Testis (tissue), 2 donors: ENCODE measurements at regions not wholly inside any gene's neighbourhood (a gene's known extent, or its start where the extent isn't known, plus 50 kb on each side); places are given as distances from the start of the nearest gene placed in this dataset.

ENCODE experiments used
- DNase-seq: peaks from one replicate; pipeline ENCODE4 v3.0.0-alpha.2; 2019
- H3K27ac ChIP-seq, 2 donors: fragments of 200-600 bp; sonication (generic); one replicate each; pipeline ENCODE4 v1.5.1; 2019
- H3K27me3 ChIP-seq: fragments of 200-600 bp; sonication (generic); one replicate; pipeline ENCODE4 v1.5.1; 2019
- H3K36me3 ChIP-seq: fragments of 200-600 bp; sonication (generic); one replicate; pipeline ENCODE4 v1.5.1; 2017; ENCODE audit warnings: low read depth; ENCODE audit errors: missing control alignments
- H3K4me1 ChIP-seq: fragments of 200-600 bp; sonication (generic); one replicate; pipeline ENCODE4 v1.5.1; 2019
- H3K4me3 ChIP-seq, 2 donors: fragments of 200-600 bp; sonication (generic); one replicate each; pipeline ENCODE4 v1.5.1; 2017 to 2019
- H3K9me3 ChIP-seq: fragments of 200-600 bp; sonication (generic); one replicate; pipeline ENCODE4 v1.5.1; 2017
- CTCF ChIP-seq, 3 experiments: fragments of 450-650 bp in 2 of 3; fragments of 200-600 bp in 1 of 3; sonication (generic) in 1 of 3; IDR thresholded peaks; one replicate each; pipeline ENCODE4 v1.5.1; 2016 to 2019; ENCODE audit warnings: antibody characterized with exemption in 3 of 3, mild to moderate bottlenecking in 2 of 3, moderate library complexity in 1 of 3
- POLR2A ChIP-seq: fragments of 450-650 bp; IDR thresholded peaks from one replicate; pipeline ENCODE4 v1.6.1; 2017; ENCODE audit warnings: antibody characterized with exemption, mild to moderate bottlenecking, moderate library complexity
- WGBS, 2 donors: methylation state at CpG; one replicate each; pipeline ENCODE4 v1.1.5; 2018; 5-methylcytosine and 5-hydroxymethylcytosine counted together
- intact Hi-C: fragments of 100-400 bp; cut with DNase I; formaldehyde crosslinking; loops from one replicate; pipeline ENCODE4 v1.15.1; 2023; ENCODE audit warnings: low total_unique reads

GRCh38 chr13:79645569-79645968, 164.6 kb downstream of the NDFIP2 start:
- TF ChIP-seq POLR2A: no peak
- no peak for TF ChIP-seq CTCF (IDR thresholded peaks at IDR 0.05)
- no peak overlapping the region for H3K4me3 ChIP-seq
- intact Hi-C loops: no loop called here
- no peaks in the 10 kb centered on the region for H3K36me3 ChIP-seq
- H3K9me3 ChIP-seq: no peaks in the 10 kb centered on the region
- WGBS, 2 donors: 89 to 95% methylated on average over 3 of the region's 3 CpGs
- H3K27me3 ChIP-seq: no peaks in the 10 kb centered on the region
- DNase-seq: no peak
- H3K27ac ChIP-seq: no peak overlapping the region
- H3K4me1 ChIP-seq: no peaks in the 10 kb centered on the region

- TF ChIP-seq POLR2A (no peak), CTCF (IDR thresholded peaks at IDR 0.05) (no peak)
- no peaks in the 10 kb centered on the region for H3K4me1 ChIP-seq
- intact Hi-C loops: no loop called here
- H3K9me3 ChIP-seq: no peaks in the 10 kb centered on the region
- no peak for DNase-seq
- 81 to 97% methylated on average over 3 of the region's 3 CpGs for WGBS, 2 donors
- no peaks in the 10 kb centered on the region for H3K27me3 ChIP-seq
- H3K36me3 ChIP-seq: no peaks in the 10 kb centered on the region
- H3K27ac ChIP-seq: no peak overlapping the region
- no peak overlapping the region for H3K4me3 ChIP-seq
These were observed 161.6 kb downstream of the NDFIP2 start for GRCh38 chr13:79642596-79642995.

- peak; percentile 76 for DNase-seq
- TF ChIP-seq POLR2A: no peak
- TF ChIP-seq CTCF (IDR thresholded peaks at IDR 0.05): no peak
- intact Hi-C loops: no loop called here
These were observed 156.3 kb downstream of the NDFIP2 start for GRCh38 chr13:79637133-79637763.

GRCh38 chr13:79631051-79631659, 150.2 kb downstream of the NDFIP2 start:
- TF ChIP-seq CTCF (IDR thresholded peaks at IDR 0.05): no peak
- TF ChIP-seq POLR2A: no peak
- Histone ChIP-seq H3K27ac (no peak overlapping the region), H3K9me3 (no peaks in the 10 kb centered on the region), H3K27me3 (no peaks in the 10 kb centered on the region), H3K4me3 (no peak overlapping the region), H3K36me3 (no peaks in the 10 kb centered on the region), H3K4me1 (no peaks in the 10 kb centered on the region)
- 69 to 70% methylated on average over 3 of the region's 3 CpGs for WGBS, 2 donors
- intact Hi-C loops: no loop called here
- DNase-seq: no peak

More at GRCh38 chr13:79637133-79637763, 156.3 kb downstream of the NDFIP2 start:
- Histone ChIP-seq H3K27me3 (no peaks in the 10 kb centered on the region), H3K27ac (no peak overlapping the region), H3K4me3 (no peak overlapping the region), H3K36me3 (no peaks in the 10 kb centered on the region), H3K4me1 (peaks cover 2% of the 10 kb centered on the region), H3K9me3 (no peaks in the 10 kb centered on the region)
- 30 to 40% methylated on average over 5 of the region's 5 CpGs for WGBS, 2 donors

GRCh38 chr13:79628463-79628862, 147.5 kb downstream of the NDFIP2 start:
- Histone ChIP-seq H3K9me3 (no peaks in the 10 kb centered on the region), H3K4me1 (no peaks in the 10 kb centered on the region), H3K36me3 (no peaks in the 10 kb centered on the region), H3K27me3 (no peaks in the 10 kb centered on the region), H3K27ac (no peak overlapping the region), H3K4me3 (no peak overlapping the region)
- no peak for TF ChIP-seq CTCF (IDR thresholded peaks at IDR 0.05)
- TF ChIP-seq POLR2A: no peak
- DNase-seq: no peak
- 45 to 54% methylated on average over 4 of the region's 4 CpGs for whole genome bisulfite sequencing, 2 donors
- intact Hi-C loops: no loop called here
